ENCODE measurements at regions not wholly inside any gene's neighbourhood (a gene's known extent, or its start where the extent isn't known, plus 50 kb on each side); places are given as distances from the start of the nearest gene placed in this dataset.

- TF ChIP-seq EZH2phosphoT487 (IDR thresholded peaks at IDR 0.05; ENCODE audit: insufficient read depth, low read depth) (no peak), EZH2 (IDR thresholded peaks at IDR 0.05; ENCODE audit: insufficient read depth, poor library complexity, severe bottlenecking) (no peak)
Observed at GRCh38 chr9:106339882-106340281, 523.1 kb upstream of the ZNF462 start.
